Activated CD4-positive, alpha-beta T cell treated with anti-CD3 and anti-CD28 coated beads for 24 hours (primary cell): ENCODE measurements at regions not wholly inside any gene's neighbourhood (a gene's known extent, or its start where the extent isn't known, plus 50 kb on each side); places are given as distances from the start of the nearest gene placed in this dataset.

ENCODE experiments used
- DNase-seq, 2 donors: peaks; one replicate each; pipeline ENCODE4 v3.0.0-alpha.2; 2020; ENCODE audit warnings: low read depth in 2 of 2

GRCh38 chr10:31583293-31583692, 264.3 kb downstream of the ZEB1 start:
- no peak for DNase-seq

DNA sequence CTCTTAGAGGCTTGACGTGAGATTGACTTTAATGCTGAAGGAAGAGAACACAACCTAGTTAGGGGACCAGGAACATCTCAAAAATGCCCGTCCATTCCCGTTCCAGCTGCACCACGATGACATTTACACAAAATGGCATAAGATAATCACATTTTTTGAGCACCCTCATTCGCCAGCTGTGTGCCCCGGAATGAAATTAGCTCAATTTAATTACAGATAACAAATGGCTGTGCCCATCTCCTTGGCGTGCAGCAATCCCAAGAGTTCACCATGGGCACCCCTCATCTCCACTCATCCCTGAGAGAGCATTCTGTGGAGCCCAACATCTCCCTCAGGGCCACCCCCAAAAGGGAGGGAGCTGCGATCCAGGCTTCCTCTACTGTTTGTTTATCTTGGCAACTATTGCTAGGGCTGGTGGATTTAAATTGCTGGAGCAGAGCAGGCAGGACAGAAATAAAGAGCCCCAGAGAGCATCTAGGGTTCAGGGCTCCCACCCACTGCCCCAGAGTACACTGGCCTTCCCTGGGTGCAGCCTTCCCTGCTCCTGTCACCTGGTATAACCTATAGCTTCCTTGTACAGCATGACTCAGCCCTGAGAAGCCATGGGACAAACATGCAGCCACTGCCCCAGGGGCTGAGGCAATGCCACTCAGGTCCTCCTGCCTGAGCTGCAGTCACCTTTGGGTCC, 263.5 kb downstream of the ZEB1 start:
- no peak for DNase-seq

DNA sequence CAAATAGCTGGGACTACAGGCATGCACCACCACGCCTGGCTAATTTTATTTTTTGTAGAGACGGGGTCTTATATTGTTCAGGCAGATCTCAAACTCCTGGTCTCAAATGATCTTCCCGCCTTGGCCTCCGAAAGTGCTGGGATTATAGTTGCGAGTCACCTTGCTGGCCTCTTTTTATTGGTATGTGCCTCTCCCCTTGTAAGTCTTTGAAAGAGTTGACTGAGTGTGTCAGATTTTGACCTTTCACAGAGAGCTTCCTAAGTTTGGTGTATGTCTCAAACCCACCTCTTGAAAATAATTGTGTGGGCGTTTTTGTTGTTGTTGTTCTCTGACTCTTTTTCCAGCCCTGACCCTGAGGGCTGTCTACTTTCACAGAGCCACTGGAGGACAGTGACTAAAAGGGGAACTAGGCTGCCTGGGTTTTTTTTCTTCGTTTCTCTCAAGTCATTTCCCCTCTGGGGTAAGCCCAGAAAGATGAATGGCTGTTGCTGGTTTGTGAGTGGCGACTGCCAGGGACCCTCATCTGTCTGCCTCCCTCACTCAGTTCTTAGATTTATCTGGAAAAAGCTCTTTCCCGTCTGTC, 262.8 kb downstream of the ZEB1 start:
- no peak for DNase-seq

- DNase-seq = no peak
Measured at GRCh38 chr10:31580646-31581045, 261.6 kb downstream of the ZEB1 start.
